Nucleus accumbens (tissue), 56 donors: ENCODE measurements at regions not wholly inside any gene's neighbourhood (a gene's known extent, or its start where the extent isn't known, plus 50 kb on each side); places are given as distances from the start of the nearest gene placed in this dataset.

Source experiments
- DNase-seq, 56 donors: peaks; one replicate each; lab custom pipeline; 2025; lab: John Stamatoyannopoulos, UW

DNA sequence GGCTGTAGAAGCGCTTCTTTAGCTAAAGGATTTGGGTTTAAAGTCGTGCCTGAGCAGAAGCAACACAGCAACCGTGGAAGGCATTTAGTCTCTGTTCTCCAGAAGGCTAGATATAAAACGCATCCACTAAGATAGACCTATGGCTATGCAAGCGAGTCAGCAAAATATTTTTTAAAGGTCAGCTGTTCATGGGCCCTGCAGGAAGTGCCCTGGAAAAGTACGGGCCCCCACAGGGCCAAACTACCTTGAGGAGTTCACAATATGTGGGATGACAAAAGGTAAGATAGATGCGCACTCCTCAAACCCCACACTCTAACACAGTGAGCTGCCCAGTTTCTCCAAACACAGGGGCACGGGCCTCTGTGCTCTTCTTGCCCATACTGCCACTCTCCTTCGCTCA lies 261.6 kb downstream of the VPS13C start:
- DNase-seq, result no peak

DNA sequence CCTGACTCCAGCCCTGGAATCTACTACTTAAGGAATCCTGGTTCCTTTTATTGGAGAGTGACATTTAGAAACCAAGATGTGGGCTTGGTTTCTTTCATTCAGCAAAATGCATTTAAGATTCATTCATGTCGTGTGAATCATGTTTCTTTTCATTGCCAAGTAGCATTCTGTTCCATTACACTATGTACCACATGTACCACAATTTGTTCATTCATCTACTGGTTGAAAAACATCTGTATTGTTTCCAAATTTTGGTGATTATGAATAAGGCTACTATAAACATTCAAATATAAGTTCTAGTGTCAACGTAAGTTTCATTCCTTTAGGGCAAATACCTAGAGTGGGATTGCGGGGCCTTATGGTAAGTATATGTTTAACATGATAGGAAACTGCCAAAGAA lies 264.2 kb downstream of the VPS13C start:
- DNase-seq, result no peak

DNA sequence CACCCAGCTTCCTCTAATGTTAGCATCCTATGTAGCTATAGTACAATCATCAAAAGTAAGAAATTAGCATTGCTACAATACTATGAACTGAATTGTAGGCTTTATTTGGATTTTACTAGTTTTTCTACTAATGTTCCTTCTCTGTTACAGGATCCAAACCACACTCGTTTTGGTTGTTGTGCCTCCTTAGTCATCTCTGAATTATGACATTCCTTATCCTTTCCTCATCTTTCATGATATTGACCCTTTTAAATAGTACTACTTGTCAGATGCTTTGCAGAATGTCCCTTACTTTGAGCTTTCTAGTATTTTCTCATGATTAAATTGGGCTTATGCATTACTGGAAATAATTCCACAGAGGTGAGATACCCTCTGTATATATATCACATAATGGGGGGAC lies 265.4 kb downstream of the VPS13C start:
- DNase-seq, result no peak

DNA sequence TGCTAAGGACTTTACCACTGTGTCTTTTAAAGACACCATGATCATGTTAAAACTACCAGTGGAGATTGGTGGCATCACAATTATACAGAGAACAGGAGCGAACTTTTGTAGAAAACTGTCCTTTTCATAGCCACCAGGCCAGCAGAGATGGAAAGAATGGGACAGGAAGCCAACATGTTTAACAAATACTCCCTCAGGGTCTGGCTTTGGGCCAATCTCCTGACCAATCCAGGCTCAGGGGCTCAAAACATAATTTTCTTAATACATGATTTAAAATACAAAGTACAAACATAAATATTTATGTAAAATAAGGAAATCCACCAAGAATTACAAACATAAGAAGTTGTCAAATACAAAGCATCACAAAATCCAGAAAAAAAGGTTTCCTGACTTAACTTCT lies 266.0 kb downstream of the VPS13C start:
- DNase-seq, result no peak

DNA sequence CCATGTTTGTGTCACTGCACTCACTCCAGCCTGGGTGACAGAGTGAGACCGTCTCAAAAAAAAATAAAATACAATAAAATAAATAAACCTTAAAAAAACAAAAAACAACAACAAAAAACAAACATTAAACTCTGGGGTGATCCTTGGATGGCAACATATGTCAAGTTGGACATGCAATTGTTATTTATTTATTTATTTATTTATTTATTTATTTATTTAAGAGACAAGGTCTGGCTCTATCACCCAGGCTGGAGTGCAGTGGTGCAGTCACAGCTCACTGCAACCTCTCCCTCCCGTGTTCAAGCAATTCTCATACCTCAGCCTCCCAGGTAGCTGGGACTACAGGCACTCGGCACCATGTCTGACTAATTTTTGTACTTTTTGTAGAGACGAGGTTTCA lies 275.5 kb downstream of the VPS13C start:
- no peak for DNase-seq

DNA sequence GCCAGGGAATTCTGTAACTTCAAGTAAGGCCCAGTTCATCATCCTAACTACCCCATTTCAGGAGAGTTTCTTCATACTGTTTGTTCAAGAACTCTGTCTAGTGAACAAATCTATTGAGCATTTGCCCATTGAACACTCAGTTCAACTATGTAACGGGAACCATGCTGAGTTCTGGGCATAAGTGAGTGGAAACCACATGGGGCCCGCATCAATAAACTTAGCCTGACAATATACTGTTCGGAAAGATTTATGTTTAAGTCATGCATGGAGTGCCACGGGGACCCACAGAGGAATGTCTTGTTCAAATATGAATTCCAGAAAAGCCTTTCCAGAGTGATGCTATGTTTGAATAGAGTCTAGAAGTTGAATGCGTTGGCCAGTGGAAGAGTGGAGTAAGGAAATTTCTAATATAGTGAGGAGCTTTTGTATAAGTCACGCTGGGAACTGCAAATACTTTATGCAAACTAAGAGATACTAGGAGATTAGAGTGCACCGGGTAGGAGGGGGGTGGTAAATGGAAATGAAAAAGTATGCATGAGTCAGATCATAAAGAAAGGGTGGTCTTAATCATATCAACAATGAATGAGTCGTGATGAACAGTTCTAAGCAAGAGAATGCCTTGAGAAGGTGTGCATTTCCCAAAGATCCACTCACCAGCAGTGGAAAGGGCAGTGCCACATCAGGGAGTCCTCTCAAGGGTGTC lies 279.8 kb downstream of the VPS13C start:
- no peak for DNase-seq

DNA sequence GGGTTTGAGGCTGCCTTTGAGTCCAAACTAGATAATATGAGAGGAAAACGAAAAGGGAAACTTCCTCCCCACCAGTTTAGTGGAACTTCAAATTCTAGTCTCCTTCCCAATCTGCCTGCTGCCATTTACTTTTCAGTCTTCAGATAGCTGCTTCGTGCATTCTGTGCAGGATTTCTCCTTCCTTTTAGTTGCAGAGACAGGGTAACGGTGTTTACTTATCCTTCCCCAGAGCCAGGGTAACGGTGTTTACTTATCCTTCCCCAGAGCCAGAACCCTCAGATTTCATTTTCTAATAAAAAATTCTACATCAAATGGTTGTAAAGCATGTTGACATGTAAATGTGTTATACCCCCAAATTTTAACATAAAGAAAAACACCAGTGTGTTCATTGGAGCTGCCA lies 282.6 kb downstream of the VPS13C start:
- DNase-seq, result no peak

DNA sequence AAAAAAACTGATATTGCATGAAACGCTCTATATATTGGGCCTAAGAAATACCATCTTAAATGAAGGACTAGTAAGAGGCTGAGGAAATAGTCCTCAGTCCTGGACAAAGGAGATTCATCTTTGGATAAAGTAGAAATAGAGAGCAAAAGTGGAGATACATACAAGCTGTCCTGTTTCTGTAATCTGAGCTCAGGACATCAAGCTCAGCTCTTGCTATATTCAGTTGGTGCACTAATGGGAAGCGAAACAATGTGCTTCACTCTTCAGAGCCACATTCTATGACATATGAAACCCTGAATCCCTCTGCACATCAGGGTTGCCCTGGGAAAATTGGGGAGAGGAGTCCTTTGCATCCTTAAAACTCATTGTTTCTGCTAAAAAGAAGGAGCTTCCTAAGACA lies 290.7 kb downstream of the VPS13C start:
- DNase-seq, result no peak

DNA sequence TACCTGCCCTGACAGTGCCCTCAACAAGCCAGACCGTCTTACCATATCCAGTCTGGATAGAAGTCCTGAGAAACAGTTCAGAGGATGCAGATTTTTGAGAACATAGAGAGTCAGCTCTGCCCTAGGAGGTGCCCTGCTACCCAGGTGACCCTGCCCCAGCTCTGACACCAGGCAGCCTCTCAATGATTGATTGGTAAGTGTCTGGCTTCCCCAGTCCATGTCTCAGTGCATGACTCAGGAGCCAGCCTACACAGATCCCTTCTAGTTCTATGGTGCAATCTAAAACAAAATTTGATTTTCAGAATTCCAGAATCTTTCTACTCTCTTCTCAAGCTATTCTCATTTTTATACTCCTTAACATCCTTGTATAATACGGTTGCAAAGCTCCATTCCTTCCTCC lies 292.1 kb downstream of the VPS13C start:
- no peak for DNase-seq

DNA sequence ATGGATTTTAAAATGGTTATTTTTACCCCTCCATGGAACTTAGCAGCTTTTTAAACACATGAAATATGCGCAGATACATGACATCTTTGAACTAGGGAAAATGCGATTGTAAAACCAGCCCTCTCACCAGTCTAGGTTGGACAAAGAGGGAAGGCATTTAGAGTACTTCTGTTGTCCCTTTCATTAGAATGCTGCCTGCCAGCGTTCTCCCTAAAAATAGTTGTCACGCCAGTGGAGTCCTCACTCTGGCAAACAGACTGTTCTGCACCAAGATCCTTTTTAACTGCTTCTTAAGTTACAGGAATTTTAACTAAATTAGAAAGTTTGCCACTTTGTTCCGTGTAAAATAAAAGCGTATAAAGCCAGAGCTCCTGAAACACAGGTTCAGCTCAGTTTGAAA lies 295.3 kb downstream of the VPS13C start:
- DNase-seq, result peak in 8 of 56 donors; percentile 4 to 39 (median 10)

DNA sequence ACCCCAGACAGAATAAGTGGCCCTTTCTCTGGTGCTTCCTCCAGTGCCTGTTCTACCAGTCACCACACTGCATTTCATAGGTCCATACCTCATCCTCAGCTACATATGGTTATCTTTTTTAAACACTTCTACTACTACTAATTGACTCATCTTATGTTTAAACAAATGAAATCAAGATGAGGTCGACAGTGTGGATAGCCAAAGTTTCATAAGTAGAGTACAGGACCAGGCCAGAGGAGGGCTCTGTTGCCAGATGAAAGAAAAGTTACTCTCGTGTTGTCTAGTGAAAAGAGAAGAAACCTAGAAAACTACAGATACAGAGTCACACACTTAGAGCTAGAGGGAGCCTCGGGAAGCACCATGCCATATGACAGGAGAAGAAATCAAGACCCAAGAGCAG lies 296.1 kb downstream of the VPS13C start:
- DNase-seq, result no peak

DNA sequence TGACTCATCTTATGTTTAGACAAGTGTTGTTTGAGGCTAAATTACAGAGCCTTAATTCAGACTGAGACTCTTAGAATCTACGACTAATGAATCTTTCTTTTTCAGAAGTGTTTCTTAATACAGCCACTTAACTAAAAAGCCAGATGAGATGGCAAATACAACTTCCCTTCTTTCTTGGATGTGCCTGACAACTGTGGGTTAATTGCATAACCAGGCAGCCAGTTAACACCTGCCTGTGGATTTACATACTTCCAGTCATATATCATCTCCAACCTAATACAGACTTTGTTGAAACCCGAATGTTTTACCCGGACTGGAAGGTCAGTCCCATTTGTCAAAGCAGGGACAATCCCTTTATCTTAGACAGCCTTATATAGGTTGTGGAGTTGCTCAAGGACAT lies 297.6 kb downstream of the VPS13C start:
- no peak for DNase-seq

DNA sequence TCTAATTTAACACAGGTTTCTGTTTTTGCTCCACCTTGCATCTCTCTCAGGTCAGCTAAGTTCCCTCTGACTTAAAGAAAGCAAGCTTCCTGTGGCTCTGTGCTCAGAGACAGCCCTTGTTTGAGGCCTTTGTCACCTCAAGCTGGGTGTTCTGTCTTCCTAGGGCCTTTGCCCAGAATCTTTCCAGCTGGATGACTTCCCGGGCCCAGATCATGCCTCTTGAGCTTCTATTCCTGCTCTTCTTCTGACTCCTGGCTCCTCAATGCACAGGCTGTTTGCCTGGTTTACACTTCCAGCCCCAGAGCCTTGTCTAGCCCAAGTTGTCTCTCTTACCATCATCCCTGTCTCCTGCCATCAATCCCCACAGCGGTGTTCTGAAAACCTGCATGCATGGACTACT lies 300.6 kb downstream of the VPS13C start:
- DNase-seq, result peak in 2 of 56 donors; percentile 8 to 15

DNA sequence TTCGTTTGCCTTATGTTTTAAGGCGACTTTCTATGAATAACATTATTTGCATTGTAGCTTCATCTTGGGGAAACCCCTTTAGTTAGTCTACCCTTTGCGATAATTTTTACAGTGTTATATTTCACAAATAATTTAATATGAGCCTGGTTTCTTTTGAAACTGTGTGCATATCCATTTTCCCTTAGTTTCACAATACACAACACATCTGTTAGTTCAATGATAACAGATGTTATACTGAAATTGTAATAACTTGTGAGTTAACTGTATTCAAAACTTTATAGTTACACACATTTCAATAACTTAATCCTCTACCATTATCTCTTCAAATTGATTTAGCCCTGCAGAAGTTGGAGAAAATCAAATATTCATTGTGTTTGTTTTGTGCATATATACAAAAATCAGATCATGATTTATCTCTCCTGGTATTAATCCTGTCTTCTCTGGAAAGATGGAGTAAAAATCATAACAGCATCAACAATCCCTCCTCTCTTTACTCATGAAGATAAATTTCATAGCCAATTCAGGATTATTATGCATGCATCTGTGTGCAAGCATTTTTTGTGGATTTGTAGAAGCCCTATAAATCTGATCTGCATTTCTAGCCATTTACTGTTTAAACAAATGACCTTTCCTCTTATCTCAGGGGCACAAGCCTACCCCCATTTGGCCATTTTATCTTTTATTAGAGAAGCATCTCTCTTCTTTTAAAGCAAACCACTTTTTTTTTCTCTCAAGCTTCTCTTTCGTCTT lies 304.0 kb downstream of the VPS13C start:
- DNase-seq, result no peak

DNA sequence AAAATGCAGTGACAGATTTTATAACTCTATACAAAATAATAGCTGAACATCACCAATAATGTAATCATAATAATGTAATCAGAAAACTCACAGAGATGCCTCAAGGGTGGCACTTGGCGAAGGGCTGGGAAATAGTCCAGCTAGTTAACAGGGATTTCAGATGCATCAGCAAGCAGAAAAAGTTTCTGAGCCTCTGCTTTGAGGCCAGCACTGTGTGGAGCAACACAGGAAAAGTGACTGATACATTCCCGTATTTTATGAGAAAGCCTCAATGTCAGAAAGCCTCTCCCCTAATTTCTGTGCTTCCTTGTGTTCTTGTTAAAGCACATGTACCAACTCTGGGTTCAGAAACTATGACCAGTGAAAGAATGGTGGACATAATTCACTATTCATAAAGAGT lies 304.8 kb downstream of the VPS13C start:
- DNase-seq, result no peak

DNA sequence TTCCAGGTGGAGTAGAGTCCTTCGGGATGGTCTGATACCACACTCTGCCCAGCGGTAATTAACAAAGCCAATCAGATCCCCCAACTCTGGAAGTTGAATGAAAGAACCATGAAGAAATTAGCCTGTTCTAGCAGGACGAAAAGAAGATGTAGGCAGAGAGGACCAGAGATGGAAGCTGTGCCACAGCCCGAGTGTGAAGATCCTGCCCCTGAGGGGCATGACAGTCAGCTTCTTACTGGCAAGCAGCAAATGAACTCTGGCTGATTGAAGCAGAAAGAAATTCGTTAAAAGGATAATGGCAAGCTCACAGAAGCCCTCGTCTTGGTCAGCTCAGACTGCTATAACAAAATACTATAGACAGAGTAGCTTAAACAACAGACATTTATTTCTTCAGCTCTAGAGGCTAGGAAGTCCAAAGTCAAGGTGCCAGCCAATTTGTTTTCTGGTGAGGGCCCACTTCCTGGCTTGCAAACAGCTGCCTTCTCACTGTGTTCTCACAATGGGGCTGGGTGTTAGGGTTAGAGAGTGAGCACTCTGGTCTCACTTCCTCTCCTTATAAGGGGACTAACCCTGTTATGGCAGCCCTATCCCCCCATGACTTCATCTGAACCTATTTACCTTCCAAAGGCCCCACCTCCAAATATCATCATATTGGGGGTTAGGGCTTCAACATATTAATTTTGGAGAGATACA lies 307.1 kb downstream of the VPS13C start:
- DNase-seq, result no peak

DNA sequence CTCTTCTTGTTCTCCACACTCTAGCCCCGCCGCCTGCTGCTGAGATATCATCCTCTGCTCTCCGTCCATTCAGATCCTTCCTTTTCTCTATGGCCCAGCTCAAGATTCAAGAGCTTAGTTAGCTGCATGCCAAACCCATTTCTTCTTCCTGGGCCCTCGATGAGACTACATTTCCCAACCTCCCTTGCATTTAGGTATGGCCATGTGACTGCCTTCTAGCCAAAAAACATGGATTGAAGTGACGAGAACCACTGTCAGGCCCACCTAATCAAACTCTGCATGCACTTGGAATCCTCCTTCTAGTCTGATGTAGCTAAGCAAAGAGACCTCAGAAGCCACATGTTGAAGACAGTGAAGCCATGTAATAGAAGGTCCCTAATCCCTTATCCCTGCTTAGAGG lies 308.2 kb downstream of the VPS13C start:
- DNase-seq, result no peak

DNA sequence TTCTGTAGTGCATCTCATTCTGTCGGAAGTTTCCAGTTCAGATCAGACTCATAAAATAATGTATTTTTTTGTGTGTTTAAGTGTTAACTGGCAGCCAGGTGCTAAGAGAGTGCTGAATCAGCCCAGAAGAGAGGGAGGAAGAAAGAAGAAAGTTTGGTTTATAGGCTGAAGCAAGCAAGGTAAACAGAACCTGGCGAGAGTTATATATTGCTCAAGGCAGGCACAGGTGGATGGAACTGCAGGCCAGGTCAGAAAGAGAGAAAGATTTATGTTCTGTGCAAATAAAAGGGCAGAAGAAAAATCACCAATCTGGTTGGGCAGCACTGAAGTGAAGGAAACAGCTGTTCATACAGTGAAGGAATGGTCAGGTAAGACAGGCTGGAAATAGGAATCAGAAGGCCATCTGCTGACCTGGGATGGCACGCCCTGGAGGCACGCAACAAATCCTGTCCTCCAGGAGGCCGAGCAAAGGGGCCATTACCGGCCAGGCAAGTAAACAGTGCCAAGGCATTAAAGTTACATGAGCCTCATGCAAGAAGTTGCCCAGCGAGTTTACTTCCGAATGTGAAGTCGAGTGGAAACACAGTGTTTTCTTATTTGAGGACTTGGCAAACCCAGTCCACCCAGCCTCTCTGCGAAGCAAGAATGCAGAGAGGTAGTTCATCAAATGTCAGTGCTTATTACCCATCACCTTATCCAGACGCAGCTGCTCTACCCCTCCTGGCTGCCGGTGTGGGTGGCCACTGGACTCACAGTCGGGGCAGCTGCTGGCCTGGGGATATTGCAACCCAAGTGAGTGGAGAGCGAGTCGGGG lies 309.8 kb downstream of the VPS13C start:
- DNase-seq, result peak in 20 of 56 donors; percentile 2 to 66 (median 31)

DNA sequence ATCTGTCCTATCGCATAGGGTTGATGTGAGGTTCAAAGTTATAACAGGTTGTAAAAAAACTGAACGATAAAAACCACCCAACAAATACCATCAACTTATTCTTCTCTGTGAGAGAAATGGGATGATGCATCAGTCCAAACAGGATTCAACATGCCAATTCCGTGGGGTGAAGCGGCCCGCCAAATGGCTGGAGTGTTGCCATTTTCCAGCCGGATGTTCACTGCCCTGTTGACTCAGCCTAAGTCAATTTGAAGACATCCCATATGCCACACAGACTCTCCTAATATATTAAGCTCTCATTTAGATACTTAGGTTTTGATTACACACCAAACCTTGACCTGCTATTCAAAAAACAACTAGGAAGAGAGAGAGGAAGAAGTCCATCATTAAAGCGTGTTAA lies 311.1 kb downstream of the VPS13C start:
- DNase-seq, result no peak

DNA sequence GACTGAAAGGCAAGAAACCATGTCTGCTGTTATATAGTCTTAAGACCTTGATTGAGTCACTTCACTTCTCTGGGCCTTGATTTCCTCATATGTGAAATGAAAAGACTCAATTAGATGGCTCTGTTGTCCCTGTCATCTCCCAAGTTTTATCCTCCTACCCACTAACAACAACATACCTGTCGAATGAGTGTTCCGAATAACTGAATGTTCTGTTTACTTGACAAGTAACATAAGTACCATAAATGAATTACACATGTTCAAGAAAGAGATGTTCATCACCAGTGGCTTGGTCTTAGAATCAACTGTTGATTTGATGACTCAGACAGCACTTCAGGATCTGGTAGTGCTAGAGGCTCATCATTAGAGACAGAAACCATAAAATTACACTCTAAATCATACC lies 311.7 kb downstream of the VPS13C start:
- no peak for DNase-seq

DNA sequence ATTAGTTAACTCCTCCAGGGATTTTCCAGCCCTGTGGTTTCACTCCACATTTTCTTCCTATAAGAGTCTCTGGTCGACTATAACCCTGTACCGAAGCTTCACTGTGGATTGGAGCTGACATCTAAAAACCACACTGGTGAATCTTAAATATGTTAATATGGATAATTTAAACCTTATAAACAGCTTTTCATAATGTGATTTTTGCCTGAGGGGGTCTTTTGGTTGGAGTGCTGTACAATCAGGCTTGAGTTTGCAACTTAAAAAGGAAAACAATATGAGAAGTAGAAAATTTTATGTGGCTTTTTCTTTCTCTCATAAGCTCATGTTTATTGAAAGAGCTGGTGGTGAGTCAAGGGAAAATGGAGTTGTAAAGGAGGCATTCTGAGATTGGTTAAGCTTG lies 313.7 kb downstream of the VPS13C start:
- no peak for DNase-seq
